ENCODE measurements at regions not wholly inside any gene's neighbourhood (a gene's known extent, or its start where the extent isn't known, plus 50 kb on each side); places are given as distances from the start of the nearest gene placed in this dataset.

GRCh38 chr2:71813807-71814470 is 333.7 kb downstream of the CYP26B1 start:
- no peak for TF ChIP-seq GATA2 (IDR thresholded peaks at IDR 0.05; ENCODE audit: low read depth, low read length)
- TF ChIP-seq GATA3 (IDR thresholded peaks at IDR 0.05; ENCODE audit: low read depth, low read length), result no peak
